NOMO-1 treated with DMSO at 0.1 percent for 48 hours (cell line): ENCODE measurements at regions not wholly inside any gene's neighbourhood (a gene's known extent, or its start where the extent isn't known, plus 50 kb on each side); places are given as distances from the start of the nearest gene placed in this dataset.
"Not testable (repeated sequence)": the region's sequence is repeated elsewhere in the genome, so short reads cannot be mapped to it uniquely, and the experiment has no call there.

Experiments used
- DNase-seq: peaks from one replicate; lab custom pipeline; 2025; ENCODE audit not compliant: unreplicated experiment; lab: John Stamatoyannopoulos, UW

- no peak for DNase-seq
Observed at GRCh38 chr2:107745100-107745499, 81.6 kb upstream of the RGPD4 start.

- DNase-seq, result not testable (repeated sequence)
Observed at GRCh38 chr2:107746552-107747198, 80.0 kb upstream of the RGPD4 start.

GRCh38 chr2:107747199-107747963, 79.3 kb upstream of the RGPD4 start:
- DNase-seq, result not testable (repeated sequence)

- no peak for DNase-seq
Observed at GRCh38 chr2:107747964-107748583, 78.6 kb upstream of the RGPD4 start.

GRCh38 chr2:107751936-107752335, 74.8 kb upstream of the RGPD4 start:
- no peak for DNase-seq

GRCh38 chr2:107753806-107754205, 72.9 kb upstream of the RGPD4 start:
- not testable (repeated sequence) for DNase-seq

GRCh38 chr2:107757223-107757622, 69.5 kb upstream of the RGPD4 start:
- DNase-seq, result no peak

GRCh38 chr2:107760620-107761364, 65.9 kb upstream of the RGPD4 start:
- no peak for DNase-seq

- no peak for DNase-seq
Observed at GRCh38 chr2:107772353-107772752, 54.3 kb upstream of the RGPD4 start.

- DNase-seq, result no peak
Observed at GRCh38 chr2:107775211-107775610, 51.5 kb upstream of the RGPD4 start.

- no peak for DNase-seq
Observed at GRCh38 chr2:107775791-107776190, 50.9 kb upstream of the RGPD4 start.

- no peak for DNase-seq
Observed at GRCh38 chr2:107776362-107776761, 50.3 kb upstream of the RGPD4 start.
